Suppressor macrophage (primary cell): ENCODE measurements at regions not wholly inside any gene's neighbourhood (a gene's known extent, or its start where the extent isn't known, plus 50 kb on each side); places are given as distances from the start of the nearest gene placed in this dataset.
"Not testable (repeated sequence)": the region's sequence is repeated elsewhere in the genome, so short reads cannot be mapped to it uniquely, and the experiment has no call there.

Experiments
- DNase-seq, 4 experiments: peaks; one replicate each; pipeline ENCODE4 v3.0.0-alpha.2; 2020 to 2022

- DNase-seq: not testable (repeated sequence)
Observed at GRCh38 chr11:45403521-45403920, 117.4 kb upstream of the SYT13 start.

GRCh38 chr11:45402049-45402630 is 116.0 kb upstream of the SYT13 start:
- DNase-seq: no peak

- no peak for DNase-seq
Observed at GRCh38 chr11:45400591-45400990, 114.5 kb upstream of the SYT13 start.

- DNase-seq: no peak
Observed at GRCh38 chr11:45399166-45399565, 113.0 kb upstream of the SYT13 start.

- DNase-seq: no peak
Observed at GRCh38 chr11:45398325-45398724, 112.2 kb upstream of the SYT13 start.

DNA sequence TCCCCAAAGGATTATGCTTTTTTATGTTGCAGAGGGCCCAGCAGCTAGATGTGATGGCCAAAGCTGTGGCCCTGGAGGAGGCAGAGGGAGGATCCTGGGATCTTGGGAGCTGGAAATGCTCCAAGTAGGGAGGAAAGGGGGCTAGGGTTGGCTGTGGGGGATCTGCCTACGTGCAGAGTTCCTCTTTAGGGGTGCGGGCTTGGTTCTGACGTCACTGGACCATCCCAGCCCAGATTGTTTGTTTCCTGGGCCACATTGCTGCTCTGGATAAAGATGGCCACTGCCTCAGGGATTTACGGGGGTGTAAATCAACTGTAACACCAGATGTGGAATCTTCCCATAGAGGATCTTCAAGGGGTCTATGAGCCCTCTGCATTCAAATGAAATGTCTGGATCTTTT is 110.3 kb upstream of the SYT13 start:
- DNase-seq: no peak

GRCh38 chr11:45395947-45396346 is 109.8 kb upstream of the SYT13 start:
- no peak for DNase-seq

- DNase-seq: no peak
Observed at GRCh38 chr11:45395421-45395820, 109.3 kb upstream of the SYT13 start.

- no peak for DNase-seq
Observed at GRCh38 chr11:45394294-45395085, 108.3 kb upstream of the SYT13 start.

DNA sequence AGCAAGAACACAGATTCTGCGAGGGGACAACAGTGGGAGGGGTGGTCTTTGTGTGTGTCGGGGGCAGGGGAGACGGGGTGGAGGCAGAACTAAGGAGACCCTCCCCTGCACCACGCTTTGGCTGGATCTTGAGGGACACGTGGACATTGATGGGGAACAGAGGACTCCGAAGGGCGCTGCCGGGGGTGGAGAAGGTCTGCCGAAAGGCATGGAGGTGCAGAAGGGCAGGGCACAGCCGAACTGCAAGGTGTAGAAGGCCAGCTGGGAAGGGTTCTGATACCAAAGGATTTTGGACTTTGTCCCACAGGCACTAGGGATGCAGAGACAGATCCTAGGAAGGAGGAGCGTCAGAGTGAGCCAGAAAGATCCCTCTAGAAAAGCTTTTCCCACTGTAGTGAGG is 107.7 kb upstream of the SYT13 start:
- DNase-seq: no peak

GRCh38 chr11:45393334-45393733 is 107.2 kb upstream of the SYT13 start:
- DNase-seq: no peak

GRCh38 chr11:45392591-45393091 is 106.5 kb upstream of the SYT13 start:
- DNase-seq: no peak

GRCh38 chr11:45392154-45392553 is 106.0 kb upstream of the SYT13 start:
- no peak for DNase-seq

DNA sequence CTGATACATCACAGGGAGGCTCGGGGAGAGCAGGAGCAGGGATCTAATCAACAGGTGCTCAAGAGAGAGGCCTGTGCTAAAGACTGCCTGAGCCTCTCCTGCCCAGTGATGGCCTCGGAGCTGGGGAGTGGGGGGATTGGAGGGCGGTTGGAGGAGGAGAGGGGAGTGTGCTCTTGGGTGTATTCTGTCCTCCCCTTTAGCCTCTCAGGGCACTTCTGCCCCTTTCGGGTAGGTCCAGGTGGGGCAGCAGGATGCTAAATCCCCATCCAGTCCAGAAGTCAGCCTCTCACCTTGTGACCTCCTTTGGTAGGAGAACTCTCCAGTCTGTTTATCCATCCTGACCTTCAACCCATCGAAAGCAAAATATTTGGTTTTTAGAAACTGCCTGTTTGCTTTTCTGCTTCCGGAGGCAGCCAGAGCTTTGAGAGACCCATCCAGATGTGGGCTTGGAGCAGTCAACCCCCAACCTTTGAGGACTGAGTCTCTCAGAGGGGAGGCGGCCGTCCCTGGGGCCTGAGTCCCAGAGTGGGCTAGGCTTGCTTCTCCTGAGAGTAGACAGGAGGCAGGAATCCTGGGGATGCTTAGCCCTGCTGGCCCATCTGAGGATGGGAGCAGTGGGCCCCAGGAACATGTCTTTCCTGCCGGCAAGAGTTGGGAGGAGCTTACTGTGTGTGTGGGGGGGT is 105.2 kb upstream of the SYT13 start:
- DNase-seq: no peak

DNA sequence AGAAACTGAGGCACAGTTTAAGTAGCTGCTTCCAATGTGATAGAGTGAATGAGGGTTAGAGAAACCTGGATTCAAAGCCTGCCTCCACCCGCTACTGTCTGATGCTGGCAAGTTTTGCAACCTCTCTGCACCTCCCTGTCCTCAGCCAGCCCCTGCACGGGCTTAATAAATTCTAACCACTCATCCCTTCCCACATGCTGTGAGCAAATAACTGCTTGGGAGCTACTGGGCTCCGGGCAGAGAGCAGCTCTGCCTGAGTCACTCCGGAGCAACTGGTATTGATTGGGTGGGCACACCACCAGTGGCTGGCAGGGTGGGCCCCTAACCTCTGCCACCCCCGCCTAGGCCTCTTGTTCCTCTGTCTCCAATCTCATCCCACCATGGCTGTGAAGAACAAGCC is 104.3 kb upstream of the SYT13 start:
- DNase-seq: no peak

GRCh38 chr11:45388472-45388871 is 102.3 kb upstream of the SYT13 start:
- no peak for DNase-seq

DNA sequence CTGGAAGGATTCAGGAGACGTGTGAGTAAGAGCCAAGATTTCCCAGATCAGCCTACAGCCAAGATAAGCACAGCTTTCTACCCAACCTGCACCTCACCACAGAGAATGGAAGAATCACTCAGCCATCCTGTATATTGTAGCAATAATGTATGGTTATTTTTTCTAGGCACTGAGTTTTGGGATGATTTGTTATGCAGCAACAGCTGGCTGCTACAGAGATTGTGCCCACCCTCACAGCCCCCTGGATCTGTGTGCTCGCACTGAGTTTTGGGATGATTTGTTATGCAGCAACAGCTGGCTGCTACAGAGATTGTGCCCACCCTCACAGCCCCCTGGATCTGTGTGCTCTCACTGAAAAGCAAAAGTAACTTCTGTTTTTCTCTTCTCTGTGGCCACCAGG is 101.7 kb upstream of the SYT13 start:
- not testable (repeated sequence) for DNase-seq

- no peak for DNase-seq
Observed at GRCh38 chr11:45386972-45387371, 100.8 kb upstream of the SYT13 start.

GRCh38 chr11:45385844-45386243 is 99.7 kb upstream of the SYT13 start:
- DNase-seq: no peak

- DNase-seq: no peak
Observed at GRCh38 chr11:45385423-45385822, 99.3 kb upstream of the SYT13 start.

- no peak for DNase-seq
Observed at GRCh38 chr11:45384711-45385241, 98.6 kb upstream of the SYT13 start.

DNA sequence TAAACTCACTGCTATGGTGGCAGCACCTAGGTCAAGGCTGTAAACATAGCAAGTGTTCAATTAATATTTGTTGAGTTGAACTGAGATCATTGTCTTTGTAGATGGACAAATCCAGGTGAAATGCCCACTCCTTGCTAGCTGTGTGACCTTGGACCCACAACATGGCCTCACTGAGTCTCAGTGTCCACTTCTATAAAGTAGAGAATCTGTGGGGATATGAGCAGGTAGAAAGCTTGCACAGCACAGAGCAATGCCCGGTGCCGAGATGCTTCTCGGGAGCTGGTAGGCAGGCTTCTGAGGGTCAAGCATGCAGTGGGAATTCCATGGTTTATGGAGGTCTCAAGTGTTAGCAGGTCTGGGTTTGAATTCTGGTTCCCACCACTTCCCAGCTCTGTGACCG is 97.9 kb upstream of the SYT13 start:
- no peak for DNase-seq

DNA sequence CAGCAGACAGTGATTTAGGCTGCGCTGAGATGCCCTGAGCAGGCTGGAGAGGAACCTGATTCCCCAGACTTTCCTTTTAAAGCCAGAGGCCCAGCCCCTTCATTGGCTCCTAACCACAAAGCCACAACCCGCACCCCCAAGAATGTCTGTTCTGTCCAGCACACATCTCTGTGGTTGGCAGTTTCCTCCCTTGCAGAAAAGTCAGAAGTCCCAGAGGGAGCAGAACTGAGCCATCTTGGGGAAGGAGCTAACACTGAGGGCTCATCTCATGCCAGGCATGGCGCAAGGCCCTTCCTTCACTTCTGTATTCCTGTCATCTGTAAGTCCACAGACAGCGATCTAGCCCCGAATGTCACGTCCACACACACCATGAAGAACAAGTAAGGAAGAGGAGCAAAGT is 97.1 kb upstream of the SYT13 start:
- DNase-seq: peak; percentile 44 to 69 (median 60)
